ENCODE measurements at regions not wholly inside any gene's neighbourhood (a gene's known extent, or its start where the extent isn't known, plus 50 kb on each side); places are given as distances from the start of the nearest gene placed in this dataset.

DNA sequence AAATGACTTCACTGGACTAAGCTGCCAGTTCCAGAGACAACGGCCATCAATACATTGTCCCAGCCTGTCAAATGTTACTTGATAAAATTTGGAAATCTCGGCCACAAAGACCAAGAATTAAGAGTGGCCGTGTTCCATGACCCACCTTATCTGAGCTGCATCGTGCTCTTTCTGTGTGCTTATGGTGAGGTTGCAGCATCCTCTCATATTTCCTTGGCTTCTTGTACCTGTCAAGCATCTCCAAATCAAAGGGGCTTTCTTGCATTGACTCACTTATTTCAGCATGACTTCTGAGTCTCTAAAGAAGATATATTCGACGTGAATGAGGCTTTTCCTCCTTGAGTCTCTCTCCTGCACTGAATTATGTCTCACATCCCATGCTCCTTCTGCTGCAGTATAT, 421.7 kb downstream of the MCTP2 start:
- Histone ChIP-seq H3K79me2 (ENCODE audit: control insufficient read depth, low read length) (no peaks in the 10 kb centered on the region), H3K4me1 (ENCODE audit: control insufficient read depth, low read length) (no peaks in the 10 kb centered on the region), H3K27ac (ENCODE audit: low read depth, low read length) (no peak overlapping the region), H3K27me3 (ENCODE audit: control insufficient read depth, low read length) (peaks cover 3% of the 10 kb centered on the region; the same call in 1 of the 2 replicates), H3K4me3 (ENCODE audit: low read length) (no peak overlapping the region), H3K4me2 (ENCODE audit: low read length) (no peak overlapping the region), H3F3A (ENCODE audit: control insufficient read depth, insufficient read depth) (no peaks in the 10 kb centered on the region), H3K9me2 (replicated peaks; ENCODE audit: control insufficient read depth, low read length) (no peaks in the 10 kb centered on the region), H4K20me1 (ENCODE audit: control insufficient read depth, insufficient read depth, low read depth, low read length) (no peaks in the 10 kb centered on the region), H3K36me3 (ENCODE audit: control insufficient read depth, low read length) (no peaks in the 10 kb centered on the region), H3K9me3 (ENCODE audit: control insufficient read depth, insufficient read depth, low read length) (no peaks in the 10 kb centered on the region)
- no peak for TF ChIP-seq EZH2phosphoT487 (IDR thresholded peaks at IDR 0.05; ENCODE audit: borderline replicate concordance, low read length)
- TF ChIP-seq, protein P1, sequence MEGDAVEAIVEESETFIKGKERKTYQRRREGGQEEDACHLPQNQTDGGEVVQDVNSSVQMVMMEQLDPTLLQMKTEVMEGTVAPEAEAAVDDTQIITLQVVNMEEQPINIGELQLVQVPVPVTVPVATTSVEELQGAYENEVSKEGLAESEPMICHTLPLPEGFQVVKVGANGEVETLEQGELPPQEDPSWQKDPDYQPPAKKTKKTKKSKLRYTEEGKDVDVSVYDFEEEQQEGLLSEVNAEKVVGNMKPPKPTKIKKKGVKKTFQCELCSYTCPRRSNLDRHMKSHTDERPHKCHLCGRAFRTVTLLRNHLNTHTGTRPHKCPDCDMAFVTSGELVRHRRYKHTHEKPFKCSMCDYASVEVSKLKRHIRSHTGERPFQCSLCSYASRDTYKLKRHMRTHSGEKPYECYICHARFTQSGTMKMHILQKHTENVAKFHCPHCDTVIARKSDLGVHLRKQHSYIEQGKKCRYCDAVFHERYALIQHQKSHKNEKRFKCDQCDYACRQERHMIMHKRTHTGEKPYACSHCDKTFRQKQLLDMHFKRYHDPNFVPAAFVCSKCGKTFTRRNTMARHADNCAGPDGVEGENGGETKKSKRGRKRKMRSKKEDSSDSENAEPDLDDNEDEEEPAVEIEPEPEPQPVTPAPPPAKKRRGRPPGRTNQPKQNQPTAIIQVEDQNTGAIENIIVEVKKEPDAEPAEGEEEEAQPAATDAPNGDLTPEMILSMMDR (IDR thresholded peaks at IDR 0.05; ENCODE audit: low read depth, low read length, poor library complexity, severe bottlenecking), result no peak

DNA sequence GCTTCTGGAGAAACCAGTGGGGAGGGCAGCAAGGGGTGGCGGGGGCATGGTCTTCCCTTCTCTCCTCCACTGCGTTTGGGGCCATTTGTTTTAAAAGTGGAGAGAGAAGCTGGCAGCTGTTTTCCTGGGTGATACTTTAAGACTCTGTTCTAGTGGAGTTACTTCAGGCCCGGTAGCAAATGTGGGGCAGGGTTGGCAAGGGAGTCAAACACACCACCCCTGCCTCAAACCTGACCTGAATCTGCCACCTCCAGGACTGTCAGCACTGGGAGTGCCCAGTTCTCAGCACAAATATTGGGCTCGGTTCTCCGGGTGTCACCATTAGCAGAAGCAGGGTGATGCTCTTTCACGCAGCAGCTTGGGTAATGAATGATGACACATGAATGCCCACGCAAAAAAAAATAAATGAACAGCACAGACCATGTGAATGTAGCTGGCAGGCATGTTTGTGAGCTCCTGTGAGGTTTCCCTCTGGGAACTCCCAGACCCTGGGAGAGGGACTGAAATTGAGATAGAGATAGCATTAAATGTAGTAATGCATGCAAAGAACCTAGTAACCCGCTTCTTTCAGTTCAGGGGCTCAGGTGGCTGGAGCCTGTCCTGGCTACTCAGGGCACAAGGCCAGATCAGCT, 424.0 kb downstream of the MCTP2 start:
- H3K4me2 ChIP-seq (ENCODE audit: low read length), result no peak overlapping the region
- no peak for TF ChIP-seq EZH2phosphoT487 (IDR thresholded peaks at IDR 0.05; ENCODE audit: borderline replicate concordance, low read length)
- TF ChIP-seq, protein P1 (IDR thresholded peaks at IDR 0.05; ENCODE audit: low read depth, low read length, poor library complexity, severe bottlenecking), result no peak
- no peaks in the 10 kb centered on the region for H3K79me2 ChIP-seq (ENCODE audit: control insufficient read depth, low read length)
- no peaks in the 10 kb centered on the region for H3K36me3 ChIP-seq (ENCODE audit: control insufficient read depth, low read length)
- peaks cover 3% of the 10 kb centered on the region; the same call in 1 of the 2 replicates for H3K27me3 ChIP-seq (ENCODE audit: control insufficient read depth, low read length)
- no peaks in the 10 kb centered on the region for H3K4me1 ChIP-seq (ENCODE audit: control insufficient read depth, low read length)
- H3F3A ChIP-seq (ENCODE audit: control insufficient read depth, insufficient read depth), result no peaks in the 10 kb centered on the region
- H3K9me2 ChIP-seq (replicated peaks; ENCODE audit: control insufficient read depth, low read length), result no peaks in the 10 kb centered on the region
- H3K27ac ChIP-seq (ENCODE audit: low read depth, low read length), result no peak overlapping the region
- H3K4me3 ChIP-seq (ENCODE audit: low read length), result no peak overlapping the region
- no peaks in the 10 kb centered on the region for H3K9me3 ChIP-seq (ENCODE audit: control insufficient read depth, insufficient read depth, low read length)
- no peaks in the 10 kb centered on the region for H4K20me1 ChIP-seq (ENCODE audit: control insufficient read depth, insufficient read depth, low read depth, low read length)

DNA sequence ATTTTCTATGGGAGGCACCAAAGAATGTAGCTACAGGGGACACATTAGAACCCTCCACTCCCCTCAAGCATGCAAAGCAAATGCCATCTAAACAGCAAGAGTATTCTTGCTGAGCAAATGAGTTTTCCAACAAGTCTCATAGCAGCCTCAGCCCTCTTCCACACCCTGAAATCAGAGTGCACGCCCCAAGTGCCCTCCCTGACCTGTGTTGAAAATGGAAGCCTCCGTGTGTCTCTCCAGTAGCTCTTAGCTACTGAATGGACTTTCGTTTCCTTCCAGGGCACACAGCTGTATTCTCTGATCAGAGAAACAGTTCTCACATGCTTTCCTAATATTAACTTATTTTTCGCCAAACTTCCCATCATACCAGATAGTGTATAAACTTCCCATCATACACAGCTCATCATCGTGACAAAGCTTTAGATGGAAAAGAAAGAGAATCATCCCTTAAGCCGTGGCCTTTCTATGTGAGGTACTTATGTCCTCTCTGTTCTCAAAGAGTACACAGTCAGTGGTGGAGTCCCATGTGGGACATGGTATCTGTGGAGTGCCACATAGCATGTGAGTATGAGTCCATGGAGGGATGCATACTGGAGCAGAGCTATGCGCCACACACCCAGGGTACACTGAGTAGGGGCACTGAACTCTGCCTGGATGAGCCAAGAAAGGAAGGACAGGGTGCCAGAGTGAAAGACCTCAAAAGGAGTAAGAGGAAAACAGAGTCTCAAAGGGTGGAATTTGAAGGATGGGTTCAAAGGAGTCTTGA, 434.5 kb downstream of the MCTP2 start:
- H3K4me1 ChIP-seq (ENCODE audit: control insufficient read depth, low read length), result no peaks in the 10 kb centered on the region
- no peak for TF ChIP-seq EZH2phosphoT487 (IDR thresholded peaks at IDR 0.05; ENCODE audit: borderline replicate concordance, low read length)
- TF ChIP-seq, protein P1 (IDR thresholded peaks at IDR 0.05; ENCODE audit: low read depth, low read length, poor library complexity, severe bottlenecking), result no peak
- no peaks in the 10 kb centered on the region; the same call in 1 of the 2 replicates for H3K27me3 ChIP-seq (ENCODE audit: control insufficient read depth, low read length)
- no peaks in the 10 kb centered on the region for H3K9me3 ChIP-seq (ENCODE audit: control insufficient read depth, insufficient read depth, low read length)
- no peaks in the 10 kb centered on the region for H3K79me2 ChIP-seq (ENCODE audit: control insufficient read depth, low read length)
- H3K36me3 ChIP-seq (ENCODE audit: control insufficient read depth, low read length), result no peaks in the 10 kb centered on the region
- no peaks in the 10 kb centered on the region for H3F3A ChIP-seq (ENCODE audit: control insufficient read depth, insufficient read depth)
- no peaks in the 10 kb centered on the region for H4K20me1 ChIP-seq (ENCODE audit: control insufficient read depth, insufficient read depth, low read depth, low read length)
- H3K27ac ChIP-seq (ENCODE audit: low read depth, low read length), result no peak overlapping the region
- no peaks in the 10 kb centered on the region for H3K9me2 ChIP-seq (replicated peaks; ENCODE audit: control insufficient read depth, low read length)
- H3K4me3 ChIP-seq (ENCODE audit: low read length), result no peak overlapping the region
- no peak overlapping the region for H3K4me2 ChIP-seq (ENCODE audit: low read length)

Data from DOHH2 (cell line).